Hepatocyte (in vitro differentiated cells): ENCODE measurements at regions not wholly inside any gene's neighbourhood (a gene's known extent, or its start where the extent isn't known, plus 50 kb on each side); places are given as distances from the start of the nearest gene placed in this dataset.

ENCODE experiments used
- CTCF ChIP-seq: fragments of 200-600 bp; sonication (generic); IDR thresholded peaks from 2 replicates; pipeline ENCODE4 v1.5.1; 2016; ENCODE audit warnings: antibody characterized with exemption, mild to moderate bottlenecking; ENCODE audit not compliant: poor library complexity
- EZH2 ChIP-seq: fragments of 200-600 bp; sonication (generic); IDR thresholded peaks from 2 replicates; pipeline ENCODE4 v1.6.1; 2016; ENCODE audit warnings: antibody characterized with exemption, mild to moderate bottlenecking, borderline replicate concordance
- EZH2phosphoT487 ChIP-seq: fragments of 200-600 bp; sonication (generic); IDR thresholded peaks from one replicate; pipeline ENCODE4 v1.6.1; 2018; ENCODE audit warnings: antibody characterized with exemption, mild to moderate bottlenecking, low read depth, moderate library complexity; ENCODE audit not compliant: unreplicated experiment, severe bottlenecking

- no peak for TF ChIP-seq CTCF
- no peak for TF ChIP-seq EZH2
- TF ChIP-seq EZH2phosphoT487 = no peak
Measured at GRCh38 chr5:33091571-33092363, 349.0 kb upstream of the TARS1 start.
